ENCODE measurements at regions not wholly inside any gene's neighbourhood (a gene's known extent, or its start where the extent isn't known, plus 50 kb on each side); places are given as distances from the start of the nearest gene placed in this dataset.

GRCh38 chr7:52463341-52463740 is 572.1 kb upstream of the POM121L12 start:
- intact Hi-C loops (cut with DNase I; ENCODE audit: low total_unique reads): no loop called here
- no peaks in the 10 kb centered on the region for H3K27me3 ChIP-seq
- H3K4me1 ChIP-seq: no peaks in the 10 kb centered on the region
- H3K27ac ChIP-seq: no peak overlapping the region
- H3K9me3 ChIP-seq: no peaks in the 10 kb centered on the region
- TF ChIP-seq CTCF (IDR thresholded peaks at IDR 0.05): no peak
- TF ChIP-seq POLR2A (IDR thresholded peaks at IDR 0.05): no peak
- no peak for TF ChIP-seq POLR2AphosphoS5 (IDR thresholded peaks at IDR 0.05)
- no peaks in the 10 kb centered on the region for H3K36me3 ChIP-seq
- DNase-seq (ENCODE audit: low spot score in 2 of 2): no peak
- no peak overlapping the region for H3K4me3 ChIP-seq

- Histone ChIP-seq H3K4me3 (no peak overlapping the region), H3K27me3 (no peaks in the 10 kb centered on the region), H3K36me3 (no peaks in the 10 kb centered on the region), H3K9me3 (no peaks in the 10 kb centered on the region), H3K4me1 (no peaks in the 10 kb centered on the region), H3K27ac (no peak overlapping the region)
- TF ChIP-seq POLR2A (IDR thresholded peaks at IDR 0.05) (no peak), CTCF (IDR thresholded peaks at IDR 0.05) (no peak), POLR2AphosphoS5 (IDR thresholded peaks at IDR 0.05) (no peak)
- no peak for DNase-seq (ENCODE audit: low spot score in 2 of 2)
- intact Hi-C loops (cut with DNase I; ENCODE audit: low total_unique reads): no loop called here
Observed at GRCh38 chr7:52462474-52462873, 573.0 kb upstream of the POM121L12 start.

GRCh38 chr7:52455571-52455970 is 579.9 kb upstream of the POM121L12 start:
- intact Hi-C loops (cut with DNase I; ENCODE audit: low total_unique reads): no loop called here
- Histone ChIP-seq H3K27ac (no peak overlapping the region), H3K9me3 (no peaks in the 10 kb centered on the region), H3K36me3 (no peaks in the 10 kb centered on the region), H3K27me3 (no peaks in the 10 kb centered on the region), H3K4me3 (no peak overlapping the region), H3K4me1 (no peaks in the 10 kb centered on the region)
- no peak for DNase-seq (ENCODE audit: low spot score in 2 of 2)
- no peak for TF ChIP-seq POLR2A (IDR thresholded peaks at IDR 0.05)
- no peak for TF ChIP-seq CTCF (IDR thresholded peaks at IDR 0.05)

GRCh38 chr7:52450816-52451215 is 584.6 kb upstream of the POM121L12 start:
- DNase-seq (ENCODE audit: low spot score in 2 of 2): no peak
- H3K27me3 ChIP-seq: no peaks in the 10 kb centered on the region
- H3K4me1 ChIP-seq: no peaks in the 10 kb centered on the region
- H3K9me3 ChIP-seq: no peaks in the 10 kb centered on the region
- no peak overlapping the region for H3K4me3 ChIP-seq
- intact Hi-C loops (cut with DNase I; ENCODE audit: low total_unique reads): no loop called here
- no peaks in the 10 kb centered on the region for H3K36me3 ChIP-seq
- no peak overlapping the region for H3K27ac ChIP-seq
- TF ChIP-seq CTCF (IDR thresholded peaks at IDR 0.05) (no peak), POLR2AphosphoS5 (IDR thresholded peaks at IDR 0.05) (no peak), POLR2A (IDR thresholded peaks at IDR 0.05) (no peak)

- Histone ChIP-seq H3K4me1 (no peaks in the 10 kb centered on the region), H3K4me3 (no peak overlapping the region), H3K27me3 (no peaks in the 10 kb centered on the region), H3K27ac (no peak overlapping the region), H3K36me3 (no peaks in the 10 kb centered on the region), H3K9me3 (no peaks in the 10 kb centered on the region)
- no peak for TF ChIP-seq POLR2A (IDR thresholded peaks at IDR 0.05)
- TF ChIP-seq CTCF (IDR thresholded peaks at IDR 0.05): no peak
- no peak for TF ChIP-seq POLR2AphosphoS5 (IDR thresholded peaks at IDR 0.05)
- DNase-seq (ENCODE audit: low spot score in 2 of 2): no peak
- intact Hi-C loops (cut with DNase I; ENCODE audit: low total_unique reads): no loop called here
Observed at GRCh38 chr7:52447581-52448180, 587.8 kb upstream of the POM121L12 start.

Measured in breast epithelium (tissue), 4 donors.